HEK293T (cell line): ENCODE measurements at regions not wholly inside any gene's neighbourhood (a gene's known extent, or its start where the extent isn't known, plus 50 kb on each side); places are given as distances from the start of the nearest gene placed in this dataset.

Source experiments
- FOXA1 ChIP-seq: fragments of 450-650 bp; IDR thresholded peaks from 2 replicates; pipeline ENCODE4 v1.6.1; 2016; ENCODE audit warnings: mild to moderate bottlenecking
- FOXM1 ChIP-seq: fragments of 450-650 bp; IDR thresholded peaks from 2 replicates; pipeline ENCODE4 v1.6.1; 2017; ENCODE audit warnings: mild to moderate bottlenecking, borderline replicate concordance
- HDGF ChIP-seq: fragments of 450-650 bp; IDR thresholded peaks from 2 replicates; pipeline ENCODE4 v1.6.1; 2017; ENCODE audit warnings: antibody characterized with exemption, borderline replicate concordance
- L3MBTL2 ChIP-seq: fragments of 450-650 bp; conservative IDR thresholded peaks from 2 replicates; pipeline ENCODE4 v1.6.1; 2016; ENCODE audit warnings: mild to moderate bottlenecking
- SP1 ChIP-seq: fragments of 450-650 bp; IDR thresholded peaks from 2 replicates; pipeline ENCODE4 v1.6.1; 2017
- SUZ12 ChIP-seq: fragments of 450-650 bp; IDR thresholded peaks from 2 replicates; pipeline ENCODE4 v1.6.1; 2016; ENCODE audit warnings: mild to moderate bottlenecking
- TARDBP ChIP-seq: fragments of 450-650 bp; IDR thresholded peaks from 2 replicates; pipeline ENCODE4 v1.6.1; 2016
- ZNF384 ChIP-seq: fragments of 450-650 bp; IDR thresholded peaks from 2 replicates; pipeline ENCODE4 v1.6.1; 2016

DNA sequence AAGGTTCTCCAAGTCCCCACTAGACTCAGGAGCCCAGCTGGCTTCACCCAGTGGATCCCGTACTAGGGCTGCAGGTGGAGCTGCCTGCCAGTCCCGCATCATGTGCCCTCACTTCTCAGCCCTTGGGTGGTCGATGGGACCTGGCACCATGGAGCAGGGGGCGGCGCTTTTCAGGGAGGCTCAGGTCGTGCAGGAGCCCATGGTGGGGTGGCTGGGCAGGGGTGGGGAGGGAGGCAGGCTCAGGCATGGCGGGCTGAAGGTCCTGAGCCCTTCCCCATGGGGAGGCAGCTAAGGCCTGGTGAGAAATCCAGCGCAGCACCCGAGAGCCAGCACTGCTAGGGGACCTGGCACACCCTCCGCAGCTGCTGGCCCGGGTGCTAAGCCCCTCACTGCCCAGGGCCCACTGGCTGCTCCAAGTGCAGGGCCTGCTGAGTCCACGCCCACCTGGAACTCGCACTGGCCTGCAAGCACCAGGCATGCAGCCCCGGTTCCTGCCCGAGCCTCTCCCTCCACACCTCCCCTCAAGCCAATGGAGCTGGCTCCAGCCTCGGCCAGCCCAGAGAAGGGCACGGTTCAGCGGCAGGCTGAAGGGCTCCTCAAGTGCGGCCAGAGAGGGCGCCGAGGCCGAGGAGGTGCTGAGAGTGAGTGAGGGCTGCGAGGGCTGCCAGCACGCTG, 72.7 kb upstream of the SLIT2 start:
- TF ChIP-seq HDGF (no peak), SP1 (no peak), FOXM1 (no peak), SUZ12 (no peak), ZNF384 (no peak), TARDBP (no peak), L3MBTL2 (no peak), FOXA1 (no peak)
